LHCN-M2 (cell line): ENCODE measurements at regions not wholly inside any gene's neighbourhood (a gene's known extent, or its start where the extent isn't known, plus 50 kb on each side); places are given as distances from the start of the nearest gene placed in this dataset.

Source experiments
- DNase-seq: peaks from one replicate; pipeline ENCODE4 v3.0.0-alpha.2; 2012; ENCODE audit warnings: low read depth

- DNase-seq = no peak
Measured at GRCh38 chr3:110795163-110795562, 276.5 kb upstream of the NECTIN3 start.

GRCh38 chr3:110799271-110799670 is 272.3 kb upstream of the NECTIN3 start:
- DNase-seq = no peak

GRCh38 chr3:110804856-110805255 is 266.8 kb upstream of the NECTIN3 start:
- no peak for DNase-seq

- peak; percentile 59 for DNase-seq
Measured at GRCh38 chr3:110806924-110807323, 264.7 kb upstream of the NECTIN3 start.

GRCh38 chr3:110808630-110809029 is 263.0 kb upstream of the NECTIN3 start:
- DNase-seq = no peak

- DNase-seq = peak; percentile 78
Measured at GRCh38 chr3:110810356-110810755, 261.3 kb upstream of the NECTIN3 start.

GRCh38 chr3:110811050-110811449 is 260.6 kb upstream of the NECTIN3 start:
- peak; percentile 59 for DNase-seq

- DNase-seq = no peak
Measured at GRCh38 chr3:110813541-110813940, 258.1 kb upstream of the NECTIN3 start.

- peak; percentile 92 for DNase-seq
Measured at GRCh38 chr3:110814170-110815007, 257.2 kb upstream of the NECTIN3 start.

GRCh38 chr3:110815008-110815583 is 256.5 kb upstream of the NECTIN3 start:
- peak; percentile 97 for DNase-seq

GRCh38 chr3:110816008-110816407 is 255.6 kb upstream of the NECTIN3 start:
- no peak for DNase-seq

GRCh38 chr3:110821586-110821985 is 250.0 kb upstream of the NECTIN3 start:
- DNase-seq = no peak

- DNase-seq = no peak
Measured at GRCh38 chr3:110822971-110823370, 248.6 kb upstream of the NECTIN3 start.

- DNase-seq = no peak
Measured at GRCh38 chr3:110846971-110847370, 224.6 kb upstream of the NECTIN3 start.

GRCh38 chr3:110849064-110849463 is 222.6 kb upstream of the NECTIN3 start:
- DNase-seq = no peak

- DNase-seq = no peak
Measured at GRCh38 chr3:110851736-110852135, 219.9 kb upstream of the NECTIN3 start.

- no peak for DNase-seq
Measured at GRCh38 chr3:110855207-110855606, 216.4 kb upstream of the NECTIN3 start.

GRCh38 chr3:110856916-110857315 is 214.7 kb upstream of the NECTIN3 start:
- DNase-seq = no peak

- DNase-seq = no peak
Measured at GRCh38 chr3:110858549-110858948, 213.1 kb upstream of the NECTIN3 start.

GRCh38 chr3:110859336-110859735 is 212.3 kb upstream of the NECTIN3 start:
- DNase-seq = no peak

- no peak for DNase-seq
Measured at GRCh38 chr3:110859993-110860392, 211.6 kb upstream of the NECTIN3 start.

GRCh38 chr3:110865934-110866333 is 205.7 kb upstream of the NECTIN3 start:
- no peak for DNase-seq

GRCh38 chr3:110868106-110868505 is 203.5 kb upstream of the NECTIN3 start:
- no peak for DNase-seq
